Fibroblast of skin of left biceps (primary cell): ENCODE measurements at regions not wholly inside any gene's neighbourhood (a gene's known extent, or its start where the extent isn't known, plus 50 kb on each side); places are given as distances from the start of the nearest gene placed in this dataset.

Source experiments
- DNase-seq, 2 experiments: peaks; one replicate each; pipeline ENCODE4 v3.0.0-alpha.2; 2013; ENCODE audit warnings: low read depth in 2 of 2

DNA sequence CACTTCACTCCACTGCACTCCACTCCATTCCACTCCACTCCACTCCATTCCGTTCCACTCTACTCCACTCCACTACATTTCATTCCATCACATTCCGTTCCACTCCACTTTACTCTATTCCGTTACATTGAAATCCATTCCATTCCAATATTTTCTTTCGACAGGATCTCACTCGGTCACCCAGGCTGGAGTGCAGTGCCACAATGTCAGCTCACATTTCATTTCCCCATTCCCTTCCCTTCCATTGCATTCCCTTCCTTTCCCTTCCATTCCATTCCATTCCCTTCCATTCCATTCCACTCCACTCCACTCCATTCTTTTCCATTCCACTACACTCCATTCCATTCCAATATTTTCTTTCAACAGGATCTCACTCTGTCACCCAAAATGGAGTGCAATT, 1407.6 kb upstream of the USP9Y start:
- no peak for DNase-seq

- DNase-seq = peak in 1 of 2 experiments; percentile 0
These were observed 1366.9 kb upstream of the USP9Y start for GRCh38 chrY:11334151-11334550.
